Tibial nerve (tissue), 4 donors: ENCODE measurements at regions not wholly inside any gene's neighbourhood (a gene's known extent, or its start where the extent isn't known, plus 50 kb on each side); places are given as distances from the start of the nearest gene placed in this dataset.

Source experiments
- CTCF ChIP-seq, 5 experiments: fragments of 200-600 bp in 3 of 5; fragments of 450-650 bp in 2 of 5; sonication (generic) in 3 of 5; IDR thresholded peaks; one replicate each; pipeline ENCODE4 v1.5.1; 2016 to 2019; ENCODE audit warnings: antibody characterized with exemption in 5 of 5, mild to moderate bottlenecking in 3 of 5, moderate library complexity in 2 of 5
- EP300 ChIP-seq, 2 donors: sonication (generic); formaldehyde crosslinking; IDR thresholded peaks; one replicate each; pipeline ENCODE4 v1.6.1; 2017; ENCODE audit warnings: antibody characterized with exemption in 2 of 2, mild to moderate bottlenecking in 1 of 2
- POLR2A ChIP-seq, 2 donors: fragments of 450-650 bp; IDR thresholded peaks; one replicate each; pipeline ENCODE4 v1.6.1; 2017; ENCODE audit warnings: antibody characterized with exemption in 2 of 2, mild to moderate bottlenecking in 2 of 2, moderate library complexity in 2 of 2

- no peak for TF ChIP-seq EP300 (IDR thresholded peaks at IDR 0.05)
- TF ChIP-seq CTCF (IDR thresholded peaks at IDR 0.05): no peak
- no peak for TF ChIP-seq POLR2A (IDR thresholded peaks at IDR 0.05)
Measured at GRCh38 chr3:118196183-118196582, 838.5 kb downstream of the IGSF11 start.
